K562 (cell line): ENCODE measurements at regions not wholly inside any gene's neighbourhood (a gene's known extent, or its start where the extent isn't known, plus 50 kb on each side); places are given as distances from the start of the nearest gene placed in this dataset.

ENCODE experiments used
- MGA ChIP-seq: fragments of 450-650 bp; IDR thresholded peaks from 2 replicates; pipeline ENCODE4 v1.6.1; 2016; ENCODE audit warnings: mild to moderate bottlenecking, moderate library complexity
- MNT ChIP-seq, 2 experiments: fragments of 450-650 bp; conservative IDR thresholded peaks; 2 replicates each; pipeline ENCODE4 v1.6.1; 2017; ENCODE audit warnings: mild to moderate bottlenecking in 2 of 2, moderate library complexity in 2 of 2
- ZNF280A ChIP-seq: fragments of 450-650 bp; IDR thresholded peaks from 2 replicates; pipeline ENCODE4 v1.6.1; 2018; ENCODE audit warnings: mild to moderate bottlenecking, low read depth; ENCODE audit not compliant: partially characterized antibody

GRCh38 chr6:147043994-147044477, 160.2 kb upstream of the STXBP5 start (continued):
- TF ChIP-seq MGA (no peak), MNT (conservative IDR thresholded peaks at IDR 0.05) (no peak), ZNF280A (peak; percentile 99)
- TF ChIP-seq, all 486 proteins: peak for 43
